Dendritic cell treated with granulocyte-macrophage colony-stimulating factor and Interleukin-4, amounts not matched to agents 40 ng/mL and 50 ng/mL, for 4 days (primary cell): ENCODE measurements at regions not wholly inside any gene's neighbourhood (a gene's known extent, or its start where the extent isn't known, plus 50 kb on each side); places are given as distances from the start of the nearest gene placed in this dataset.

Experiments
- H3K27ac Mint-ChIP-seq: one replicate; pipeline ENCODE4 v1.8.0; 2022; ENCODE audit warnings: mild to moderate bottlenecking, mixed read lengths
- H3K27me3 Mint-ChIP-seq: one replicate; pipeline ENCODE4 v1.8.0; 2022; ENCODE audit warnings: mild to moderate bottlenecking, mixed read lengths
- H3K36me3 Mint-ChIP-seq: one replicate; pipeline ENCODE4 v1.8.0; 2022; ENCODE audit warnings: low read depth, mixed read lengths
- H3K4me1 Mint-ChIP-seq: one replicate; pipeline ENCODE4 v1.8.0; 2022; ENCODE audit warnings: low read depth, mixed read lengths
- H3K4me3 Mint-ChIP-seq: one replicate; pipeline ENCODE4 v1.8.0; 2022; ENCODE audit warnings: mild to moderate bottlenecking, moderate library complexity, mixed read lengths
- H3K9me3 Mint-ChIP-seq: one replicate; pipeline ENCODE4 v1.8.0; 2022; ENCODE audit warnings: mixed read lengths
- intact Hi-C: fragments of 100-400 bp; cut with micrococcal nuclease; formaldehyde crosslinking; loops from one replicate; pipeline ENCODE4 v1.15.0; 2022

DNA sequence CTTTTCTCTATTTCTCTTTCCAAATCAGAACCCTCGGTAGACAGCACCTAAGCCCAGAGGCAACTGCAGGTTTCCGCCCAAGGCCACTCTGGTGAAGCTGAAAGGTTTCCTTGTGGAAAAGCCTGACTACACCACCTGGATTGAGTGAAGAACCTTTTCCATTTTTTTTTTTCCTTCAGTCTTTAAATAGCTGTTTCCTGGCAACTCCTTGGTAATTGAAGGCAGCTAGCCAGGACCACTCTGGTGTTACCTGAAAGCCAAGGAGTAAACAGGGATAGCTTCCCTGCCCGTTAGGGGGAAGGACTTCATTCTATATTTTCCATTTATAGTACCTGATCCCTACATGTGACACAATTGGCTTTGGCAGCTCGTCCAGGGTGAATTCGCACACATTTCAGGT is 1238.4 kb downstream of the GRIK2 start:
- Mint-ChIP-seq H3K36me3 (no peaks in the 10 kb centered on the region), H3K27ac (no peak overlapping the region), H3K27me3 (no peaks in the 10 kb centered on the region), H3K9me3 (no peaks in the 10 kb centered on the region), H3K4me1 (no peaks in the 10 kb centered on the region), H3K4me3 (no peak overlapping the region)
- intact Hi-C loops = no loop called here

DNA sequence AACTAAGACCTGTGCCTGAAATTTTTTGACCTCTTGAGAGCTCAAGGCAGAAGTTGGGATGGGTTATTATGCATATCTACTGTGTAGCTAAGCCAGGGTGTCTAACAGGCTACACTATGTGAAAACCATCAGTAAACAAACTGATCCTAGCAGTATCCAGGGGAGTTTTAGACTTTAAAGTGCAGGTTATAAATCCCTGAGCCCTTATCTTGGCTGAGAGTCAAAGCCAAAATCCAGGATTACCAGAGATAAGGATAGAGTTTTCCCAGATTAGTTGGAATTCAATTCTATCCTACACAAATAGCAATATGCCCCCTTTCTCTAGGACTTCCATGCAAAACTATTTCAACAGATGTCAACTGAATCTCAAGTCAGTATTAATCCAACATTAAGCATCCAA is 1229.7 kb downstream of the GRIK2 start:
- Mint-ChIP-seq H3K27ac (no peak overlapping the region), H3K9me3 (no peaks in the 10 kb centered on the region), H3K27me3 (no peaks in the 10 kb centered on the region), H3K4me1 (no peaks in the 10 kb centered on the region), H3K36me3 (no peaks in the 10 kb centered on the region), H3K4me3 (no peak overlapping the region)
- intact Hi-C loops = no loop called here

DNA sequence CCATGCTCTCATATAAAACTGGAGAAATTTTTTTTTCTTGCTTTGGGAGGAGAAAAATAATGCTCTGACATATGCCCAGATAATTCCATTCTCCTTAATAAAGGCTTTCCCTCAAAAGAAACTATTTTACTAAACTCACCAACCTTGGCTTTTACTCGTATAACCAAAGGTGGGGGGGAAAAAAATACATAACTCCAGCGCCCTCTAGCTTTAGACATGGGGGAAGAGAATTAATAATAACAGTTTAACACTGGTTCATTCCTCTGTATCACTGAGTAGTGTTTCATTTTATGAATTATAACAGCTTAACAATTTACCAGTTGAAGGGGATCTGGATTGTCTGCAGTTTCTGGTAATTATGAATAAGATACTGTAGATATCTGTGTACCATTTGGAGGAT is 1226.1 kb downstream of the GRIK2 start:
- Mint-ChIP-seq H3K9me3 (no peaks in the 10 kb centered on the region), H3K27me3 (no peaks in the 10 kb centered on the region), H3K4me3 (no peak overlapping the region), H3K4me1 (no peaks in the 10 kb centered on the region), H3K36me3 (no peaks in the 10 kb centered on the region), H3K27ac (no peak overlapping the region)
- intact Hi-C loops = no loop called here

GRCh38 chr6:102582569-102582968 is 1189.1 kb downstream of the GRIK2 start:
- H3K4me3 Mint-ChIP-seq = no peak overlapping the region
- no peaks in the 10 kb centered on the region for H3K27me3 Mint-ChIP-seq
- H3K27ac Mint-ChIP-seq = no peak overlapping the region
- intact Hi-C loops = no loop called here
- H3K9me3 Mint-ChIP-seq = no peaks in the 10 kb centered on the region
- no peaks in the 10 kb centered on the region for H3K36me3 Mint-ChIP-seq
- no peaks in the 10 kb centered on the region for H3K4me1 Mint-ChIP-seq

DNA sequence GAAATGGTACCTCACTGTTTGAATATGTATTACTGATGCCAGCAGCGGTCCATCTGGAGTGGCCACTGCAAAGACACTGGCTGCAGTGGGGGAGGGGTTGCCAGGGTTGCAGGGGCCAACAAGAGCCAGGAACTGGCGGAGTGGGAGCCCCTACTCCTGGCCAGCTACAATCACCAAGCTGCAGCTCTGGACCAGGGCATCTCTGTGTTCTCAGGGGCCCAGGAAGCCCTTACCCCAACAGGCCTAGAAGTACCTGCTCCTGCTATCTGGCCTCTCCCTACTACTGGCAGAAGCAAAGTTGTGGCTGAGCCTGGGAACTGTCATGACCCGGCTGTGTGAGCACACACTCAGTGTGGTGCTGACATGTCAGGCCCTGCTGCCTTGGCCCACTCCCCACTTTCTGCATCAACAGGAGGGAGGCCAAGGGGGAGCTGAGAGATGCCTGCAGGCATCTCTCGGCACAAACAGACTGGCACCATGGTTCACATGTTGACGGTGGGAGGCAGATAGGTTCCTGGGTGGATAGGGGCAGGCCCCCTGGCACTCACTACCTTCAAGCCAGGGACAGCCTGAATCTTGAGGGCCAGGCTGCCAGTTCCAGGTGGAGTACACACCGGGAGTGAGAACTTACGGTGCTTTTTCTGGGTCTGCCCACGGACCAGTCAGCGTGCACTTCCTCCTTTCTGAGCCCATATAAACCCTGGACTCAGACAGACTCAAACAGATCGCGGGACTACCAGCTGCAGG is 1188.0 kb downstream of the GRIK2 start:
- intact Hi-C loops = no loop called here
- Mint-ChIP-seq H3K27ac (no peak overlapping the region), H3K9me3 (no peaks in the 10 kb centered on the region), H3K36me3 (no peaks in the 10 kb centered on the region), H3K4me1 (no peaks in the 10 kb centered on the region), H3K4me3 (no peak overlapping the region), H3K27me3 (no peaks in the 10 kb centered on the region)

DNA sequence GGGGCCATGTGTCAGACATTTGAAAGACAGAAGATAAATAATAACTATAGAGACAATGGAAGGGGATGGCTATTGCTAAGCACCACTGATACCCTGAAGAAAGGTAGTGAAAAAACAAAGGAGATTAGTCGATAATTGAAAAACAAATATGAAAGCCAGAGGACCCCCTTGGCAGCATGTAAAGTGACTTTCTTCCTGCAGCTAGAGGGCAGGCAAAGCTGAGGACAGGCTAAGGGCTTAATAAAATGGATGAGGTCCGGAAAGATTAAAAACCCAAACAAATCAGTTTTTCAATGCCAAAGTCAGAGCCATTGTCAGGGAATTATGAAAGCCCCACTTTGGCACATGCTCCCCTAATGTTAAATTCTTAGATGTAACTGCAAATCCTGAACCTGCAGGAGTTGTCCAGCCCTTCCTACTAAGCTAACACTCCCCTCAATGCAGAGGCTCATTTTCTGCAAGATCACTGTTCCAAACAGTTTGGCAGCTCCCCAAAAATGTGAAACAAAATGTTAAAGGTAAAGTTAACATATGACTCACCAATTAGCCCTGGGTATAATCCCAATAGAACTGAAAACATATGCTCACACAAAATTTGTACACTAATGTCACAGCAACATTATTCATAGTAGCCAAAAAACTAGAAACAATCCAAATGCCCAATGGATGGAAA is 1177.9 kb downstream of the GRIK2 start:
- H3K4me1 Mint-ChIP-seq = no peaks in the 10 kb centered on the region
- intact Hi-C loops = no loop called here
- no peak overlapping the region for H3K27ac Mint-ChIP-seq
- no peaks in the 10 kb centered on the region for H3K9me3 Mint-ChIP-seq
- no peaks in the 10 kb centered on the region for H3K36me3 Mint-ChIP-seq
- H3K27me3 Mint-ChIP-seq = no peaks in the 10 kb centered on the region
- no peak overlapping the region for H3K4me3 Mint-ChIP-seq

GRCh38 chr6:102562713-102563112 is 1169.2 kb downstream of the GRIK2 start:
- intact Hi-C loops = no loop called here
- Mint-ChIP-seq H3K27ac (no peak overlapping the region), H3K4me1 (no peaks in the 10 kb centered on the region), H3K36me3 (no peaks in the 10 kb centered on the region), H3K27me3 (no peaks in the 10 kb centered on the region), H3K4me3 (no peak overlapping the region), H3K9me3 (no peaks in the 10 kb centered on the region)

GRCh38 chr6:102553214-102553613 is 1159.7 kb downstream of the GRIK2 start:
- Mint-ChIP-seq H3K4me3 (no peak overlapping the region), H3K36me3 (no peaks in the 10 kb centered on the region), H3K27me3 (no peaks in the 10 kb centered on the region), H3K9me3 (peaks cover 10% of the 10 kb centered on the region), H3K4me1 (no peaks in the 10 kb centered on the region), H3K27ac (no peak overlapping the region)
- intact Hi-C loops = no loop called here

DNA sequence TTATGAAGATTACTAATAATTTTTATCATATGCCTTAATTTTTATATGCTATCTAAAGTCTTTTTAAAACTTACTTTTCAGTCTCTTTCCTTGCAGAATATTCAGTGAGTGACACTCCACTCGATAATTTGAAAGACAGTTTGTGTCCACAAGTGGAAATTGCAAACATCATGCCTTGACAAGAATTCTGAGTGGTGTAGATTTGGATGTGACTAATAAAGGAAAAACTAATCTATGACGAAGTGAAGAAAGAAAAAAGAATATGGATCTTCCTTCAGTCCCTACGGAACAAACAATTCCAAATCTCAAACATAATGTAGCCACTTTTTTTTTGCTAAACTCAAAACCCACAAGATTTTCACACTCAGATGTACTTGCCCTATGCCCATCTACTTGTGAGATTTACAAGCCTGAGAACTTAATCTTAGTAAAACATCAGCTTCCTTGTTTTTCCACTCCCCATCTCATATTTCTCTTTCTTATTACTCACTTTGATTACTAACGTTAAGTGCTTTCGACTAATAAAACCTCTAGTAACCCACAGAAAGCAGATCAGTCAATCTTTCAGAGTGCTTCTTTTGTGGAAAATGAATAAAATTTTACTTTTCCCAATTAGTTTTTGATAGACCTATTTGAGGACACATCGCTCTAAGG is 1155.8 kb downstream of the GRIK2 start:
- H3K27ac Mint-ChIP-seq = no peak overlapping the region
- intact Hi-C loops = no loop called here
- H3K36me3 Mint-ChIP-seq = no peaks in the 10 kb centered on the region
- H3K4me1 Mint-ChIP-seq = no peaks in the 10 kb centered on the region
- peaks cover 10% of the 10 kb centered on the region for H3K9me3 Mint-ChIP-seq
- H3K27me3 Mint-ChIP-seq = no peaks in the 10 kb centered on the region
- H3K4me3 Mint-ChIP-seq = no peak overlapping the region

DNA sequence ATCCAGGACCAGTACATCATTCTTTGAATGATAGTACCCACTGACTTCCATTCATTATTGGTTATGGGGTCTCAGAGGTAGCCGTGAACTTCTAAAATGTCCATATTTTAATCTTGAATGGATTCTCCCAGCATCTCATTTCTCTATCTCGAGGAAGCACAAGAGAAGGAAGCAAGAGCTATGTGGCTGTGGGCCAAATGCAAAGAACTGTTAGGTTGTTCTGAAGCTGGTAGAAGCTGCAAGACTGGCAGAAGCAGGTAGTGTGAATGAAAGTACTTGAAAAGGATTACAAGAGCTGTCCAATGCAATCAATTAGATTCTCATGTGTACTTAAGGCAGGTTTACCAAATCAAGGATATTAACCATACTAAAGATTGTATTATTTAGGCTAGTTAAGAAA is 1131.8 kb downstream of the GRIK2 start:
- Mint-ChIP-seq H3K27ac (no peak overlapping the region), H3K9me3 (no peaks in the 10 kb centered on the region), H3K4me3 (no peak overlapping the region), H3K36me3 (no peaks in the 10 kb centered on the region), H3K27me3 (no peaks in the 10 kb centered on the region), H3K4me1 (no peaks in the 10 kb centered on the region)
- intact Hi-C loops = no loop called here

DNA sequence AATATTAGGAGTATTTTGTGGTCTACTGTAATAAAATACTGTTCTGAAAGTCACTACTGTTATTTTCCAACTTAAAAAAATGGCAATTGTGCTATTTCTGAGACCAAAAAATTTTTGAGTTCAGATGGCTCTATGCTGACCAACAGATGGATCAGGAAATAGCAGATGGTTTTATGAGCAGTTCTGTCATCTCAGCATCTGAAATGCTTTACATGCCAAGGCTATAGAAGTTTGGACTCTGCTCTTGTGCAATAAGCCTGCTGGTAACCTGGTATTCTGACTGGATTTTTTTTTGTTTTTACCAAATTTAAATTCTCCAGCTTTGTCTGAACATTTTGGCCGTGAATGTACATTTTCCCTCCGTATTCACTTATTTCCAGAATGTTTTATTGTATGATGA is 1127.5 kb downstream of the GRIK2 start:
- Mint-ChIP-seq H3K4me1 (no peaks in the 10 kb centered on the region), H3K9me3 (no peaks in the 10 kb centered on the region), H3K27ac (no peak overlapping the region), H3K27me3 (no peaks in the 10 kb centered on the region), H3K4me3 (no peak overlapping the region), H3K36me3 (no peaks in the 10 kb centered on the region)
- intact Hi-C loops = no loop called here

- intact Hi-C loops = no loop called here
- no peaks in the 10 kb centered on the region for H3K4me1 Mint-ChIP-seq
- H3K9me3 Mint-ChIP-seq = no peaks in the 10 kb centered on the region
- H3K4me3 Mint-ChIP-seq = no peak overlapping the region
- H3K27ac Mint-ChIP-seq = no peak overlapping the region
- H3K27me3 Mint-ChIP-seq = no peaks in the 10 kb centered on the region
- H3K36me3 Mint-ChIP-seq = no peaks in the 10 kb centered on the region
Measured at GRCh38 chr6:102517506-102517905, 1124.0 kb downstream of the GRIK2 start.

DNA sequence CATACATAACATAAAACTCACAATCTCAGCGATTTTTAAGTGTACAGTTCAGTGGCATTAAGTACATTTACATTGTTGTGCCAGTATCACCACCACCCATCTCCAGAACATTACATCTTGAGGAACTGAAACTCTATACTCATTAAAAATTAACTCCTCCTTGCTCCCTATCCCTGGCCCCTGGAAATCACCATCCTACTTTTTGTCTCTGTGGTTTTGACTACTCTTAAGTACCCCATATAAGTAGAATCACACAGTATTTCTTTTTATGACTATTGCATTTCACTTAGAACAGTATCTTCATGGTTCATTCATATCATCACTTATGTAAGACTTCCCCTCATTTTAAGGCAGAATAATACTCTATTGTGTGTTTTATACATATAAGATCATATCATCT is 1108.1 kb downstream of the GRIK2 start:
- Mint-ChIP-seq H3K27me3 (no peaks in the 10 kb centered on the region), H3K27ac (no peak overlapping the region), H3K36me3 (no peaks in the 10 kb centered on the region), H3K4me1 (no peaks in the 10 kb centered on the region), H3K9me3 (peaks cover 34% of the 10 kb centered on the region), H3K4me3 (no peak overlapping the region)
- intact Hi-C loops = no loop called here

DNA sequence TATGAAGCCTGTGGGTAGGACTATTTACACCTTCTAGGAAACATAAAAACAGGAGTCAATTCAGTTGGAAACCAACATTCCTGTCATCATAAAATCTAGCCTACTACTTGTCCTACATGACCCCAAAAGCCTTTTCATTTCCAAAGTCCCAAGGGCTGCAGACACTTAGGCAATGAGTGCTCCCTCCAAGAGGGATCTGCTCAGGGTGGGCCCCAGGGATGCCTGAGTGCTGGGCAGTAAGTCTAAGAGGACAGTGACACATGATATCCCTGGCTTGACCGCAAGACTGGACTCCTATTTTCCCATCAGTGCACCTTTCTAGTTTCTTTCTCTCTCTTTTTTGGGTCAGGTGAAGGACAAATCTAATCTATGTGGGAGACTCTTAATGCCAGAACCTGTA is 1101.3 kb downstream of the GRIK2 start:
- Mint-ChIP-seq H3K36me3 (no peaks in the 10 kb centered on the region), H3K27ac (no peak overlapping the region), H3K9me3 (peaks cover 21% of the 10 kb centered on the region), H3K4me3 (no peak overlapping the region), H3K4me1 (no peaks in the 10 kb centered on the region), H3K27me3 (no peaks in the 10 kb centered on the region)
- intact Hi-C loops = no loop called here
